Activated T-cell treated with anti-CD3 and anti-CD28 coated beads for 1 hour (primary cell): ENCODE measurements at regions not wholly inside any gene's neighbourhood (a gene's known extent, or its start where the extent isn't known, plus 50 kb on each side); places are given as distances from the start of the nearest gene placed in this dataset.
"Not testable (repeated sequence)": the region's sequence is repeated elsewhere in the genome, so short reads cannot be mapped to it uniquely, and the experiment has no call there.

ENCODE experiments used
- DNase-seq: peaks from one replicate; pipeline ENCODE4 v3.0.0-alpha.2; 2020; ENCODE audit warnings: low read depth

GRCh38 chr4:19510993-19511392 is 740.7 kb upstream of the SLIT2 start:
- no peak for DNase-seq

GRCh38 chr4:19508442-19508841 is 743.3 kb upstream of the SLIT2 start:
- DNase-seq = no peak

- DNase-seq = no peak
These were observed 754.0 kb upstream of the SLIT2 start for GRCh38 chr4:19497705-19498104.

GRCh38 chr4:19496756-19497155 is 754.9 kb upstream of the SLIT2 start:
- DNase-seq = no peak

GRCh38 chr4:19494961-19495360 is 756.7 kb upstream of the SLIT2 start:
- DNase-seq = no peak

GRCh38 chr4:19492606-19493005 is 759.1 kb upstream of the SLIT2 start:
- DNase-seq = no peak

GRCh38 chr4:19486400-19486799 is 765.3 kb upstream of the SLIT2 start:
- DNase-seq = no peak

GRCh38 chr4:19478791-19479190 is 772.9 kb upstream of the SLIT2 start:
- DNase-seq = no peak

- no peak for DNase-seq
These were observed 778.1 kb upstream of the SLIT2 start for GRCh38 chr4:19473569-19473968.

GRCh38 chr4:19472666-19473065 is 779.0 kb upstream of the SLIT2 start:
- no peak for DNase-seq

GRCh38 chr4:19470001-19470400 is 781.7 kb upstream of the SLIT2 start:
- not testable (repeated sequence) for DNase-seq

GRCh38 chr4:19462117-19462516 is 789.6 kb upstream of the SLIT2 start:
- no peak for DNase-seq

GRCh38 chr4:19455850-19456602 is 795.7 kb upstream of the SLIT2 start:
- DNase-seq = no peak

GRCh38 chr4:19455196-19455595 is 796.5 kb upstream of the SLIT2 start:
- DNase-seq = no peak

- no peak for DNase-seq
These were observed 813.5 kb upstream of the SLIT2 start for GRCh38 chr4:19438233-19438632.

GRCh38 chr4:19437008-19437407 is 814.7 kb upstream of the SLIT2 start:
- no peak for DNase-seq

- DNase-seq = no peak
These were observed 822.0 kb upstream of the SLIT2 start for GRCh38 chr4:19429684-19430083.

GRCh38 chr4:19425146-19425545 is 826.6 kb upstream of the SLIT2 start:
- DNase-seq = no peak

- no peak for DNase-seq
These were observed 834.4 kb upstream of the SLIT2 start for GRCh38 chr4:19417256-19417655.

GRCh38 chr4:19416146-19416545 is 835.6 kb upstream of the SLIT2 start:
- no peak for DNase-seq

- DNase-seq = no peak
These were observed 843.2 kb upstream of the SLIT2 start for GRCh38 chr4:19408490-19408889.

GRCh38 chr4:19406789-19407188 is 844.9 kb upstream of the SLIT2 start:
- DNase-seq = no peak

- DNase-seq = no peak
These were observed 847.8 kb upstream of the SLIT2 start for GRCh38 chr4:19403786-19404370.

GRCh38 chr4:19402581-19403065 is 849.1 kb upstream of the SLIT2 start:
- DNase-seq = no peak
